IMR-90 (cell line): ENCODE measurements at regions not wholly inside any gene's neighbourhood (a gene's known extent, or its start where the extent isn't known, plus 50 kb on each side); places are given as distances from the start of the nearest gene placed in this dataset.
A peak's percentile ranks its signal among the peaks of the same experiment; 100 is the strongest.

Source experiments
- ATAC-seq: fragments of 200-7000 bp; cut with Tn5 transposase; 2 replicates; pipeline ENCODE4 v1.9.1; 2020; ENCODE audit warnings: low read depth, mild to moderate bottlenecking, moderate library complexity
- BruUV-seq: library from RNA; stranded (reverse); fragments of 400-500 nt; replicated peaks from 2 replicates; lab custom pipeline; 2021; lab: Mats Ljungman, UMichigan
- CTCF ChIA-PET: fragments of 300-600 bp; formaldehyde crosslinking; extraction: SDS; loops from one replicate; lab custom pipeline; 2021; ENCODE audit warnings: antibody characterized with exemption; lab: Yijun Ruan, JAX
- POLR2A ChIA-PET: fragments of 300-600 bp; sonication (Branson Sonifier 250); formaldehyde crosslinking; loops from one replicate; lab custom pipeline; 2022; ENCODE audit warnings: antibody characterized with exemption; ENCODE audit not compliant: unreplicated experiment; lab: Charles Lee
- DNase-seq: peaks from one replicate; pipeline ENCODE4 v3.0.0; 2013
- H2AFZ ChIP-seq: replicated peaks from 2 replicates; pipeline ENCODE3; 2013; ENCODE audit warnings: low read length, mild to moderate bottlenecking; ENCODE audit not compliant: poor library complexity
- H2AK5ac ChIP-seq: 2 replicates; pipeline ENCODE4 v1.6.1; 2013; ENCODE audit warnings: low read depth, low read length, inconsistent platforms
- H2AK9ac ChIP-seq: replicated peaks from 2 replicates; pipeline ENCODE3; 2013; ENCODE audit warnings: mild to moderate bottlenecking, low read depth, low read length, moderate library complexity; ENCODE audit not compliant: poor library complexity
- H2BK120ac ChIP-seq: 2 replicates; pipeline ENCODE4 v1.6.1; 2013; ENCODE audit warnings: low read depth, low read length, inconsistent platforms
- H2BK15ac ChIP-seq: 3 replicates; pipeline ENCODE4 v1.6.1; 2013; ENCODE audit warnings: low read depth, low read length, inconsistent platforms
- H2BK20ac ChIP-seq: 2 replicates; pipeline ENCODE4 v1.6.1; 2013; ENCODE audit warnings: low read depth, mild to moderate bottlenecking, inconsistent platforms, low read length, moderate library complexity
- H2BK5ac ChIP-seq: 2 replicates; pipeline ENCODE4 v1.6.1; 2013; ENCODE audit warnings: mild to moderate bottlenecking, low read depth, low read length, inconsistent platforms; ENCODE audit not compliant: poor library complexity, severe bottlenecking
- H3K14ac ChIP-seq: replicated peaks from 2 replicates; pipeline ENCODE4 v1.6.1; 2013; ENCODE audit warnings: low read depth, low read length, inconsistent platforms
- H3K18ac ChIP-seq: 2 replicates; pipeline ENCODE4 v1.6.1; 2013; ENCODE audit warnings: low read depth, low read length, control low read depth
- H3K23ac ChIP-seq: 2 replicates; pipeline ENCODE4 v1.6.1; 2013; ENCODE audit warnings: low read depth, low read length, inconsistent platforms
- H3K27ac ChIP-seq: 2 replicates; pipeline ENCODE4 v1.5.1; 2013; ENCODE audit warnings: mild to moderate bottlenecking, control low read depth, low read length; ENCODE audit not compliant: insufficient read depth
- H3K27me3 ChIP-seq: 2 replicates; pipeline ENCODE4 v1.6.1; 2013; ENCODE audit warnings: low read length; ENCODE audit not compliant: control insufficient read depth, insufficient read depth
- H3K36me3 ChIP-seq: 2 replicates; pipeline ENCODE4 v1.6.1; 2013; ENCODE audit warnings: low read length, mixed read lengths; ENCODE audit not compliant: control insufficient read depth, insufficient read depth
- H3K4ac ChIP-seq: 2 replicates; pipeline ENCODE4 v1.6.1; 2013; ENCODE audit warnings: low read depth, low read length, inconsistent platforms
- H3K4me1 ChIP-seq: 2 replicates; pipeline ENCODE4 v1.6.1; 2013; ENCODE audit warnings: low read length, mixed read lengths; ENCODE audit not compliant: control insufficient read depth, insufficient read depth
- H3K4me2 ChIP-seq: 2 replicates; pipeline ENCODE4 v1.6.1; 2013; ENCODE audit warnings: low read depth, mild to moderate bottlenecking, control low read depth, low read length, moderate library complexity
- H3K4me3 ChIP-seq: 2 replicates; pipeline ENCODE4 v1.5.1; 2013; ENCODE audit warnings: low read depth, mild to moderate bottlenecking, control low read depth, low read length, moderate library complexity; ENCODE audit not compliant: insufficient read depth
- H3K56ac ChIP-seq: 2 replicates; pipeline ENCODE4 v1.6.1; 2013; ENCODE audit warnings: low read length, inconsistent platforms; ENCODE audit not compliant: insufficient read depth; ENCODE audit errors: extremely low read depth
- H3K79me1 ChIP-seq, 2 experiments: 2 replicates each; pipeline ENCODE4 v1.6.1; 2013; ENCODE audit warnings: low read length in 2 of 2, inconsistent platforms in 1 of 2, low read depth in 1 of 2
- H3K9ac ChIP-seq: 2 replicates; pipeline ENCODE4 v1.6.1; 2013; ENCODE audit warnings: low read depth, low read length, control low read depth
- H3K9me1 ChIP-seq: 2 replicates; pipeline ENCODE4 v1.6.1; 2013; ENCODE audit warnings: low read length, inconsistent platforms; ENCODE audit not compliant: insufficient read depth
- H3K9me3 ChIP-seq: 2 replicates; pipeline ENCODE4 v1.6.1; 2013; ENCODE audit warnings: low read length; ENCODE audit not compliant: control insufficient read depth, insufficient read depth
- H4K20me1 ChIP-seq: 2 replicates; pipeline ENCODE4 v1.6.1; 2013; ENCODE audit warnings: low read length, inconsistent platforms; ENCODE audit not compliant: insufficient read depth
- H4K5ac ChIP-seq: 2 replicates; pipeline ENCODE4 v1.6.1; 2013; ENCODE audit warnings: mild to moderate bottlenecking, low read depth, low read length, control low read depth
- H4K8ac ChIP-seq, 2 experiments: 2 replicates each; pipeline ENCODE4 v1.6.1; 2013; ENCODE audit warnings: low read depth in 2 of 2, low read length in 2 of 2, control low read depth in 1 of 2, inconsistent platforms in 1 of 2
- H4K91ac ChIP-seq: 2 replicates; pipeline ENCODE4 v1.6.1; 2013; ENCODE audit warnings: low read depth, low read length, inconsistent platforms; ENCODE audit not compliant: insufficient read depth
- BHLHE40 ChIP-seq: fragments of 150-350 bp; IDR thresholded peaks from 2 replicates; pipeline ENCODE4 v1.6.1; 2016; ENCODE audit warnings: mild to moderate bottlenecking, low read depth, low read length
- CEBPB ChIP-seq: IDR thresholded peaks from 2 replicates; pipeline ENCODE4 v1.6.1; 2012; ENCODE audit warnings: low read depth, low read length, improper control_type of control experiment
- CHD1 ChIP-seq: IDR thresholded peaks from 2 replicates; pipeline ENCODE4 v1.6.1; 2012; ENCODE audit warnings: low read depth, low read length, improper control_type of control experiment
- CTCF ChIP-seq: conservative IDR thresholded peaks from 2 replicates; pipeline ENCODE4 v1.5.1; 2012; ENCODE audit warnings: mild to moderate bottlenecking, low read depth, low read length, improper control_type of control experiment
- FOS ChIP-seq: fragments of 150-350 bp; IDR thresholded peaks from 2 replicates; pipeline ENCODE4 v1.6.1; 2016; ENCODE audit warnings: low read depth, low read length
- MAFK ChIP-seq: IDR thresholded peaks from 2 replicates; pipeline ENCODE4 v1.6.1; 2012; ENCODE audit warnings: low read depth, low read length, improper control_type of control experiment
- MAZ ChIP-seq: IDR thresholded peaks from 2 replicates; pipeline ENCODE4 v1.6.1; 2012; ENCODE audit warnings: low read depth, mild to moderate bottlenecking, low read length, improper control_type of control experiment, moderate library complexity, borderline replicate concordance
- MXI1 ChIP-seq: IDR thresholded peaks from 2 replicates; pipeline ENCODE4 v1.6.1; 2012; ENCODE audit warnings: low read depth, mild to moderate bottlenecking, low read length, moderate library complexity, borderline replicate concordance
- NFE2L2 ChIP-seq: fragments of 150-350 bp; IDR thresholded peaks from 2 replicates; pipeline ENCODE4 v1.6.1; 2016; ENCODE audit warnings: low read depth, mild to moderate bottlenecking, low read length
- POLR2A ChIP-seq: IDR thresholded peaks from 2 replicates; pipeline ENCODE4 v1.6.1; 2012; ENCODE audit warnings: mild to moderate bottlenecking, low read depth, low read length
- RAD21 ChIP-seq: IDR thresholded peaks from 2 replicates; pipeline ENCODE4 v1.6.1; 2012; ENCODE audit warnings: low read length, improper control_type of control experiment
- RCOR1 ChIP-seq: IDR thresholded peaks from 2 replicates; pipeline ENCODE4 v1.6.1; 2012; ENCODE audit warnings: mild to moderate bottlenecking, low read length, improper control_type of control experiment; ENCODE audit not compliant: insufficient replicate concordance
- RFX5 ChIP-seq: IDR thresholded peaks from 2 replicates; pipeline ENCODE4 v1.8.0; 2012; ENCODE audit warnings: low read depth, mild to moderate bottlenecking, low read length, moderate library complexity
- SMC3 ChIP-seq: fragments of 150-350 bp; IDR thresholded peaks from 2 replicates; pipeline ENCODE4 v1.6.1; 2016; ENCODE audit warnings: low read depth, mild to moderate bottlenecking, antibody characterized with exemption, low read length, moderate library complexity
- USF2 ChIP-seq: fragments of 150-350 bp; IDR thresholded peaks from 2 replicates; pipeline ENCODE4 v1.6.1; 2017; ENCODE audit warnings: mild to moderate bottlenecking, antibody characterized with exemption, low read length, low read depth
- WGBS, 2 experiments: methylation state at CpG; one replicate each; pipeline versions ENCODE4 v1.1.5 to v1.1.7; 2013; ENCODE audit warnings: missing lambda C conversion rate in 2 of 2; ENCODE audit not compliant: insufficient read length in 1 of 2; ENCODE audit errors: extremely low coverage in 2 of 2; 5-methylcytosine and 5-hydroxymethylcytosine counted together
- dilution Hi-C: fragments of 300-500 bp; cut with HindIII; formaldehyde crosslinking; loops from one replicate; pipeline ENCODE4 v1.14.3; 2018; ENCODE audit warnings: low sequenced_read_pairs; ENCODE audit not compliant: unreplicated experiment
- in situ Hi-C: fragments of 300-500 bp; cut with MboI; formaldehyde crosslinking; loops from 3 replicates; pipeline ENCODE4 v1.14.3; 2019; ENCODE audit warnings: low sequenced_read_pairs, inconsistent platforms, mixed read lengths
- intact Hi-C: fragments of 100-400 bp; cut with micrococcal nuclease; formaldehyde crosslinking; loops from 2 replicates; pipeline ENCODE4 v1.10.0; 2022
- TF ChIP-seq, protein P1 (sequence below): fragments of 150-350 bp; IDR thresholded peaks from 2 replicates; pipeline ENCODE4 v1.6.1; 2016; ENCODE audit warnings: low read depth, mild to moderate bottlenecking, low read length, moderate library complexity, borderline replicate concordance

- Histone ChIP-seq H3K4me2 (peak overlapping the region; percentile 59), H4K5ac (peak overlapping the region; percentile 88; the same call in 1 of the 2 replicates), H3K23ac (peak overlapping the region; percentile 41; the same call in 1 of the 2 replicates), H3K9ac (peak overlapping the region; percentile 42; the same call in 1 of the 2 replicates), H3K9me1 (peaks cover 18% of the 10 kb centered on the region), H3K4ac (peak overlapping the region; percentile 99), H3K14ac (peak overlapping the region; percentile 95), H2BK20ac (peak overlapping the region; percentile 98), H3K36me3 (no peaks in the 10 kb centered on the region), H3K4me3 (peak overlapping the region; percentile 72), H3K9me3 (no peaks in the 10 kb centered on the region), H2BK5ac (peak overlapping the region; percentile 2), H3K4me1 (peaks cover 30% of the 10 kb centered on the region), H2AK9ac (peak overlapping the region; percentile 94), H3K27me3 (no peaks in the 10 kb centered on the region), H4K8ac (peak overlapping the region; percentile 55 to 92; a peak in 2 of 4 replicates), H3K27ac (peak overlapping the region; percentile 75; the same call in 1 of the 2 replicates), H4K20me1 (no peaks in the 10 kb centered on the region), H2BK15ac (peak overlapping the region; percentile 98; the same call in 1 of the 3 replicates), H3K18ac (peak overlapping the region; percentile 66; the same call in 1 of the 2 replicates), H3K79me1 (peaks cover 0 to 37% of the 10 kb centered on the region in 2 experiments; a peak in 2 of 4 replicates), H2AK5ac (peak overlapping the region; percentile 98; the same call in 1 of the 2 replicates), H2BK120ac (peak overlapping the region; percentile 99), H2AFZ (peak overlapping the region; percentile 90), H3K56ac (no peak overlapping the region; the same call in 1 of the 2 replicates), H4K91ac (peak overlapping the region; percentile 96)
- TF ChIP-seq RFX5 (no peak), MXI1 (no peak), USF2 (no peak), MAZ (no peak), SMC3 (no peak), MAFK (no peak), CTCF (no peak), RCOR1 (no peak), CHD1 (no peak), POLR2A (no peak), NFE2L2 (no peak), CEBPB (no peak), FOS (no peak), RAD21 (no peak), BHLHE40 (no peak)
- TF ChIP-seq, protein P1, sequence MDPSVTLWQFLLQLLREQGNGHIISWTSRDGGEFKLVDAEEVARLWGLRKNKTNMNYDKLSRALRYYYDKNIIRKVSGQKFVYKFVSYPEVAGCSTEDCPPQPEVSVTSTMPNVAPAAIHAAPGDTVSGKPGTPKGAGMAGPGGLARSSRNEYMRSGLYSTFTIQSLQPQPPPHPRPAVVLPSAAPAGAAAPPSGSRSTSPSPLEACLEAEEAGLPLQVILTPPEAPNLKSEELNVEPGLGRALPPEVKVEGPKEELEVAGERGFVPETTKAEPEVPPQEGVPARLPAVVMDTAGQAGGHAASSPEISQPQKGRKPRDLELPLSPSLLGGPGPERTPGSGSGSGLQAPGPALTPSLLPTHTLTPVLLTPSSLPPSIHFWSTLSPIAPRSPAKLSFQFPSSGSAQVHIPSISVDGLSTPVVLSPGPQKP: no peak
- WGBS, 2 experiments: no CpG with 5 or more reads among the region's 15 CpGs
- in situ Hi-C loops (no loop called here), intact Hi-C loops (no loop called here), dilution Hi-C loops (no loop called here)
- ATAC-seq: no peak
- no TSS peak for BruUV-seq
- CTCF ChIA-PET: no interaction called here
- POLR2A ChIA-PET: no interaction called here
- DNase-seq: no peak
Observed at GRCh38 chr11:69985331-69985640, 92.8 kb upstream of the ANO1 start.
